Panc1 (cell line): ENCODE measurements at regions not wholly inside any gene's neighbourhood (a gene's known extent, or its start where the extent isn't known, plus 50 kb on each side); places are given as distances from the start of the nearest gene placed in this dataset.

Experiments used
- ATAC-seq: fragments of 200-7000 bp; cut with Tn5 transposase; 2 replicates; pipeline ENCODE4 v1.9.1; 2020; ENCODE audit warnings: mild to moderate bottlenecking, moderate library complexity
- BruUV-seq: library from RNA; stranded (reverse); fragments of 400-500 nt; replicated peaks from 2 replicates; lab custom pipeline; 2021; lab: Mats Ljungman, UMichigan
- CTCF ChIA-PET: fragments of 300-600 bp; sonication (Branson Sonifier 250); formaldehyde crosslinking; loops from one replicate; lab custom pipeline; 2022; ENCODE audit warnings: antibody characterized with exemption; lab: Charles Lee
- POLR2A ChIA-PET: fragments of 300-600 bp; sonication (Branson Sonifier 250); formaldehyde crosslinking; loops from one replicate; lab custom pipeline; 2022; ENCODE audit warnings: antibody characterized with exemption; lab: Charles Lee
- DNase-seq: peaks from one replicate; pipeline ENCODE4 v3.0.0-alpha.2; 2010; ENCODE audit warnings: low read depth, low spot score
- H3K27ac ChIP-seq: 2 replicates; pipeline ENCODE4 v1.5.1; 2011; ENCODE audit warnings: mild to moderate bottlenecking, low read length, inconsistent platforms
- H3K27me3 ChIP-seq: fragments of 200-500 bp; sonication (Bioruptor generic); 2 replicates; pipeline ENCODE4 v1.6.0; 2014; ENCODE audit warnings: low read length, inconsistent platforms; ENCODE audit not compliant: control insufficient read depth, insufficient read depth
- H3K36me3 ChIP-seq: fragments of 200-500 bp; sonication (Bioruptor generic); 2 replicates; pipeline ENCODE4 v1.5.1; 2014; ENCODE audit warnings: inconsistent platforms, mild to moderate bottlenecking, low read length, moderate library complexity; ENCODE audit not compliant: control insufficient read depth, insufficient read depth
- H3K4me1 ChIP-seq: 2 replicates; pipeline ENCODE4 v1.5.1; 2011; ENCODE audit warnings: inconsistent platforms, mild to moderate bottlenecking, low read length, moderate library complexity; ENCODE audit not compliant: control insufficient read depth, insufficient read depth
- H3K4me3 ChIP-seq, 2 experiments: 2 replicates each; pipeline ENCODE4 v1.5.1; 2011 to 2012; ENCODE audit warnings: low read depth in 2 of 2, low read length in 2 of 2, mild to moderate bottlenecking in 2 of 2, inconsistent platforms in 1 of 2, moderate library complexity in 1 of 2
- H3K9me3 ChIP-seq: fragments of 200-500 bp; sonication (Bioruptor generic); 2 replicates; pipeline ENCODE4 v1.5.1; 2014; ENCODE audit warnings: low read depth, mild to moderate bottlenecking, inconsistent platforms, low read length, moderate library complexity; ENCODE audit not compliant: control insufficient read depth, insufficient read depth
- POLR2AphosphoS5 ChIP-seq: IDR thresholded peaks from 2 replicates; pipeline ENCODE4 v1.6.1; 2012; ENCODE audit warnings: mild to moderate bottlenecking, low read depth, low read length, moderate library complexity
- SIN3A ChIP-seq: IDR thresholded peaks from 2 replicates; pipeline ENCODE4 v1.6.1; 2012; ENCODE audit warnings: low read depth, mild to moderate bottlenecking, low read length, moderate library complexity, borderline replicate concordance; ENCODE audit not compliant: insufficient read depth
- TCF7L2 ChIP-seq: IDR thresholded peaks from 2 replicates; pipeline ENCODE4 v1.6.1; 2011; ENCODE audit warnings: mild to moderate bottlenecking, low read depth, low read length, inconsistent platforms
- in situ Hi-C: cut with HindIII; loops from 2 replicates; pipeline ENCODE4 v1.10.0; 2016; ENCODE audit warnings: low sequenced_read_pairs, low pct_unique_long_range_greater_than_20kb
- intact Hi-C: fragments of 100-400 bp; cut with micrococcal nuclease; formaldehyde crosslinking; loops from one replicate; pipeline ENCODE4 v1.10.0; 2022; ENCODE audit not compliant: unreplicated experiment
- TF ChIP-seq, protein P1 (sequence below), 2 experiments: IDR thresholded peaks; 2 replicates each; pipeline ENCODE4 v1.6.1; 2011 to 2012; ENCODE audit warnings: low read depth in 2 of 2, control low read depth in 1 of 2, low read length in 1 of 2, mild to moderate bottlenecking in 1 of 2, moderate library complexity in 1 of 2; ENCODE audit not compliant: insufficient read depth in 1 of 2
- TF ChIP-seq, protein P2 (sequence below): fragments of 450-650 bp; IDR thresholded peaks from 2 replicates; pipeline ENCODE4 v1.5.1; 2017; ENCODE audit warnings: mild to moderate bottlenecking

DNA sequence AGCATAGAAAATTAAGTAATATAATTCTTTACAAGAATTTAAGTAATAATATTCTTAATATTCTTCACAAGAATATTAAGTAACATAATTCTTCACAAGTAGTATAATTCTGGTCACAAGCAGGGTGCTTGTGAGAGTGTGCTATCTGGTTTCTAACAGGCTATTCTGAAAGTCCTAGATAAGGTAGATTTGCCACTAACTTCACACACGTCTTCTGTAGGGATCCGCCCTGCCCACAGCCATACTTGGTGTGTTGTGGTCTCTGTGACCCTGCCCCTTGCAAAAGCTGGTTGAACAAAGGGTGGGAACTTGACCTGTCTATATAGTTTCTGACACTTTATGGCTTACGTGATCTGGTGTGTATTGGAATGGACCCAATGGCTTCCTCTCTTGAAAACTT, 253.4 kb upstream of the MDFIC2 start:
- in situ Hi-C loops: no loop called here
- no peaks in the 10 kb centered on the region for H3K27me3 ChIP-seq

DNA sequence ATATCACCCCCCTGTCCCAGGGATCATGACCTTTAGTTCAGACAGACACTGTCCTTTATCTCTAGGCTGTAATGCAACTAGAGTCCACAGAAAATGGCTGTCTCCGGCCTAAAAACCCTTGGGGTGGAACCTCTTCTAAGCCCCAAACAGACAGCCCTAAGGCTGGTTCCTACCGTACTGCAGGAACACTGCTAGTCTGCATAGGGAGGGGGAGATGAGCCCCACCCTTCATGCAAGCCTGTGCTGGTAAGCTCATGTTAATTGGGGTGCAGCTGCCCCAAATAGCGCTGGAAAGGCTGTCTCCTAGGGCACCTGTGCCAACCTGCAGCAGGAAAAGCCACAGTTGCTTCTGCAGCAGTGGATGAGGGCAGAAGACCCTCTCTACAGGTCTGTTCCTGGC, 252.1 kb upstream of the MDFIC2 start:
- no peaks in the 10 kb centered on the region for H3K4me1 ChIP-seq
- in situ Hi-C loops: no loop called here
- intact Hi-C loops: no loop called here
- POLR2A ChIA-PET: no interaction called here
- no TSS peak for BruUV-seq
- H3K36me3 ChIP-seq: no peaks in the 10 kb centered on the region
- H3K27me3 ChIP-seq: no peaks in the 10 kb centered on the region
- no peak overlapping the region for H3K4me3 ChIP-seq
- CTCF ChIA-PET: no interaction called here
- H3K27ac ChIP-seq: no peak overlapping the region
- no peaks in the 10 kb centered on the region for H3K9me3 ChIP-seq
- DNase-seq: no peak
- TF ChIP-seq, protein P1, sequence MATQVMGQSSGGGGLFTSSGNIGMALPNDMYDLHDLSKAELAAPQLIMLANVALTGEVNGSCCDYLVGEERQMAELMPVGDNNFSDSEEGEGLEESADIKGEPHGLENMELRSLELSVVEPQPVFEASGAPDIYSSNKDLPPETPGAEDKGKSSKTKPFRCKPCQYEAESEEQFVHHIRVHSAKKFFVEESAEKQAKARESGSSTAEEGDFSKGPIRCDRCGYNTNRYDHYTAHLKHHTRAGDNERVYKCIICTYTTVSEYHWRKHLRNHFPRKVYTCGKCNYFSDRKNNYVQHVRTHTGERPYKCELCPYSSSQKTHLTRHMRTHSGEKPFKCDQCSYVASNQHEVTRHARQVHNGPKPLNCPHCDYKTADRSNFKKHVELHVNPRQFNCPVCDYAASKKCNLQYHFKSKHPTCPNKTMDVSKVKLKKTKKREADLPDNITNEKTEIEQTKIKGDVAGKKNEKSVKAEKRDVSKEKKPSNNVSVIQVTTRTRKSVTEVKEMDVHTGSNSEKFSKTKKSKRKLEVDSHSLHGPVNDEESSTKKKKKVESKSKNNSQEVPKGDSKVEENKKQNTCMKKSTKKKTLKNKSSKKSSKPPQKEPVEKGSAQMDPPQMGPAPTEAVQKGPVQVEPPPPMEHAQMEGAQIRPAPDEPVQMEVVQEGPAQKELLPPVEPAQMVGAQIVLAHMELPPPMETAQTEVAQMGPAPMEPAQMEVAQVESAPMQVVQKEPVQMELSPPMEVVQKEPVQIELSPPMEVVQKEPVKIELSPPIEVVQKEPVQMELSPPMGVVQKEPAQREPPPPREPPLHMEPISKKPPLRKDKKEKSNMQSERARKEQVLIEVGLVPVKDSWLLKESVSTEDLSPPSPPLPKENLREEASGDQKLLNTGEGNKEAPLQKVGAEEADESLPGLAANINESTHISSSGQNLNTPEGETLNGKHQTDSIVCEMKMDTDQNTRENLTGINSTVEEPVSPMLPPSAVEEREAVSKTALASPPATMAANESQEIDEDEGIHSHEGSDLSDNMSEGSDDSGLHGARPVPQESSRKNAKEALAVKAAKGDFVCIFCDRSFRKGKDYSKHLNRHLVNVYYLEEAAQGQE (IDR thresholded peaks at IDR 0.05; ENCODE audit: insufficient read depth in 1 of 2, low read depth in 2 of 2, low read length in 1 of 2): no peak
- no peak for TF ChIP-seq SIN3A
- no peak for TF ChIP-seq TCF7L2
- TF ChIP-seq, protein P2, sequence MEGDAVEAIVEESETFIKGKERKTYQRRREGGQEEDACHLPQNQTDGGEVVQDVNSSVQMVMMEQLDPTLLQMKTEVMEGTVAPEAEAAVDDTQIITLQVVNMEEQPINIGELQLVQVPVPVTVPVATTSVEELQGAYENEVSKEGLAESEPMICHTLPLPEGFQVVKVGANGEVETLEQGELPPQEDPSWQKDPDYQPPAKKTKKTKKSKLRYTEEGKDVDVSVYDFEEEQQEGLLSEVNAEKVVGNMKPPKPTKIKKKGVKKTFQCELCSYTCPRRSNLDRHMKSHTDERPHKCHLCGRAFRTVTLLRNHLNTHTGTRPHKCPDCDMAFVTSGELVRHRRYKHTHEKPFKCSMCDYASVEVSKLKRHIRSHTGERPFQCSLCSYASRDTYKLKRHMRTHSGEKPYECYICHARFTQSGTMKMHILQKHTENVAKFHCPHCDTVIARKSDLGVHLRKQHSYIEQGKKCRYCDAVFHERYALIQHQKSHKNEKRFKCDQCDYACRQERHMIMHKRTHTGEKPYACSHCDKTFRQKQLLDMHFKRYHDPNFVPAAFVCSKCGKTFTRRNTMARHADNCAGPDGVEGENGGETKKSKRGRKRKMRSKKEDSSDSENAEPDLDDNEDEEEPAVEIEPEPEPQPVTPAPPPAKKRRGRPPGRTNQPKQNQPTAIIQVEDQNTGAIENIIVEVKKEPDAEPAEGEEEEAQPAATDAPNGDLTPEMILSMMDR: no peak
- no peak for TF ChIP-seq POLR2AphosphoS5
- ATAC-seq: no peak

More for the DNA sequence above, 253.4 kb upstream of the MDFIC2 start:
- DNase-seq: no peak
- Histone ChIP-seq H3K4me3 (no peak overlapping the region), H3K4me1 (no peaks in the 10 kb centered on the region), H3K9me3 (no peaks in the 10 kb centered on the region), H3K27ac (no peak overlapping the region), H3K36me3 (no peaks in the 10 kb centered on the region)
- ChIA-PET CTCF (no interaction called here), POLR2A (no interaction called here)
- BruUV-seq: no TSS peak
- no peak for TF ChIP-seq TCF7L2
- TF ChIP-seq, protein P2: no peak
- no peak for TF ChIP-seq SIN3A
- no peak for TF ChIP-seq POLR2AphosphoS5
- TF ChIP-seq, protein P1 (IDR thresholded peaks at IDR 0.05; ENCODE audit: insufficient read depth in 1 of 2, low read depth in 2 of 2, low read length in 1 of 2): no peak
- ATAC-seq: no peak
- intact Hi-C loops: no loop called here
